ENCODE measurements at regions not wholly inside any gene's neighbourhood (a gene's known extent, or its start where the extent isn't known, plus 50 kb on each side); places are given as distances from the start of the nearest gene placed in this dataset.

DNA sequence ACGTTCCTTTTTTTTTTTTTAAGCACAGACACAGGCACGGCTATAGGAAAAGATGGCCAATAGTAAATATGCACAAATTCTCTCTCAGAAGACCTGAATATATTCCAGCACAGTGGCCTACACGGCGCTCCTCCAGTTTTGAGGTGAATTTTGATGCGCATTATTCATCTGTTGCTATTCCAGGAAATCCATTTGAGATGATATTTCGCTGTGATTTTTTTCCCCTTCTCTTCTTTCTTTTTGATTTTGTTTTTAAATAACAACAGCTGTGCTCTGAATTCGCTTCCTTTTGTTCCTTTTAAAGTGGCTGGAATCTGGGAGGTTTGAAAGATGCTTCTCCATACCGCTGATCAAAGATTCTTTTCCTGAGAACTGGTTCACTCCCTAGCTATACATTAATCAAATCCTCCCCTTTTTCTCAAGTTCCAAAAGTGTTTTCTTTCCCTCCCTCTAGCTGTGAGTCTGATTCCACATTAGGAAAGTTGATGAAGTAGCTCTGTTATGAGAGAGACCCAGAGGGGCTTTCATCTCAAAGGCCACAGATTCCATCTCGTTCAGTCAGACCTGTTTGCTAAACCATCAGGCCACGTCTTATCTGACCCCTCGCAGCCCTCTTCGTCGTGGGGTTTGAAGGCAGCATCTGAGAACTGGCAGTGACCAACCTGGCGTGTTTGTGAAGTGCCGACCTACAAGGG is 602.7 kb upstream of the NRP1 start:
- no peaks in the 10 kb centered on the region for H3K9me3 ChIP-seq (ENCODE audit: insufficient read depth, low read length, severe bottlenecking)
- H3K4me2 ChIP-seq (ENCODE audit: insufficient read depth, low read length), result no peak overlapping the region
- DNase-seq (no peak), ATAC-seq (ENCODE audit: insufficient read depth, low read depth) (no peak)
- H2AFZ ChIP-seq (ENCODE audit: low read depth, low read length), result no peak overlapping the region
- no peak for TF ChIP-seq EZH2 (IDR thresholded peaks at IDR 0.05; ENCODE audit: borderline replicate concordance, low read depth, low read length, severe bottlenecking)
- TF ChIP-seq, protein P1, sequence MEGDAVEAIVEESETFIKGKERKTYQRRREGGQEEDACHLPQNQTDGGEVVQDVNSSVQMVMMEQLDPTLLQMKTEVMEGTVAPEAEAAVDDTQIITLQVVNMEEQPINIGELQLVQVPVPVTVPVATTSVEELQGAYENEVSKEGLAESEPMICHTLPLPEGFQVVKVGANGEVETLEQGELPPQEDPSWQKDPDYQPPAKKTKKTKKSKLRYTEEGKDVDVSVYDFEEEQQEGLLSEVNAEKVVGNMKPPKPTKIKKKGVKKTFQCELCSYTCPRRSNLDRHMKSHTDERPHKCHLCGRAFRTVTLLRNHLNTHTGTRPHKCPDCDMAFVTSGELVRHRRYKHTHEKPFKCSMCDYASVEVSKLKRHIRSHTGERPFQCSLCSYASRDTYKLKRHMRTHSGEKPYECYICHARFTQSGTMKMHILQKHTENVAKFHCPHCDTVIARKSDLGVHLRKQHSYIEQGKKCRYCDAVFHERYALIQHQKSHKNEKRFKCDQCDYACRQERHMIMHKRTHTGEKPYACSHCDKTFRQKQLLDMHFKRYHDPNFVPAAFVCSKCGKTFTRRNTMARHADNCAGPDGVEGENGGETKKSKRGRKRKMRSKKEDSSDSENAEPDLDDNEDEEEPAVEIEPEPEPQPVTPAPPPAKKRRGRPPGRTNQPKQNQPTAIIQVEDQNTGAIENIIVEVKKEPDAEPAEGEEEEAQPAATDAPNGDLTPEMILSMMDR (IDR thresholded peaks at IDR 0.05; ENCODE audit: borderline replicate concordance, extremely low read depth, low read length, poor library complexity, severe bottlenecking), result no peak
- no peaks in the 10 kb centered on the region for H3K36me3 ChIP-seq (ENCODE audit: insufficient read depth, low read length)
- no peaks in the 10 kb centered on the region for H3K4me1 ChIP-seq (ENCODE audit: insufficient read depth, low read length)
- H4K20me1 ChIP-seq (ENCODE audit: insufficient read depth, low read length), result no peaks in the 10 kb centered on the region
- no peaks in the 10 kb centered on the region for H3K79me2 ChIP-seq (ENCODE audit: insufficient read depth, low read length)
- no peak overlapping the region for H3K27ac ChIP-seq (ENCODE audit: low read length)
- peaks cover 5% of the 10 kb centered on the region for H3K27me3 ChIP-seq (ENCODE audit: insufficient read depth, low read length, poor library complexity)
- H3K9ac ChIP-seq (ENCODE audit: low read depth, low read length), result no peak overlapping the region
- no peak overlapping the region for H3K4me3 ChIP-seq (ENCODE audit: low read depth in 1 of 2, low read length in 2 of 2)

DNA sequence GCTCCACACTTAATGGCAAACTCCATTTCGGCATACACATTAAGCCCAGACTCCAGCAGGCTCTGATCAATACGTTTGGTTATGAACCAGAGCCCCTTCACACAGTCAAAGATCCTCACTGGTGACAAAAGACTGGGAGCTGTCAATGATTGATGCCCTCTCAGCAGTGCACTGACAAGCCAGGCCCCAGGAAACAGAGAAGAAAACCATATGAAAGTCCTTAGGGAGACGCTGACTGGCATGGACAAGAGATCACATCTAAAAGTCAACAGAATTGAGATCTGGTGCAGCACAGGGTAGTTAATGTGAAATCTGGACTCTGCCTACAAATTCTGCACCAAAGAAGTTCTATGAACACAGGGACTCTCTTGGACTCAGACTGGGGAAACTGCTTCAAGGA is 600.9 kb upstream of the NRP1 start:
- TF ChIP-seq, protein P1 (IDR thresholded peaks at IDR 0.05; ENCODE audit: borderline replicate concordance, extremely low read depth, low read length, poor library complexity, severe bottlenecking), result no peak
- no peak for TF ChIP-seq EZH2 (IDR thresholded peaks at IDR 0.05; ENCODE audit: borderline replicate concordance, low read depth, low read length, severe bottlenecking)
- peaks cover 5% of the 10 kb centered on the region for H3K27me3 ChIP-seq (ENCODE audit: insufficient read depth, low read length, poor library complexity)
- H3K4me2 ChIP-seq (ENCODE audit: insufficient read depth, low read length), result no peak overlapping the region
- H3K9ac ChIP-seq (ENCODE audit: low read depth, low read length), result no peak overlapping the region
- no peak overlapping the region for H3K4me3 ChIP-seq (ENCODE audit: low read depth in 1 of 2, low read length in 2 of 2)
- no peak overlapping the region for H3K27ac ChIP-seq (ENCODE audit: low read length)
- no peaks in the 10 kb centered on the region for H3K79me2 ChIP-seq (ENCODE audit: insufficient read depth, low read length)
- DNase-seq (no peak), ATAC-seq (ENCODE audit: insufficient read depth, low read depth) (no peak)
- no peaks in the 10 kb centered on the region for H3K4me1 ChIP-seq (ENCODE audit: insufficient read depth, low read length)
- H3K9me3 ChIP-seq (ENCODE audit: insufficient read depth, low read length, severe bottlenecking), result no peaks in the 10 kb centered on the region
- no peak overlapping the region for H2AFZ ChIP-seq (ENCODE audit: low read depth, low read length)
- H4K20me1 ChIP-seq (ENCODE audit: insufficient read depth, low read length), result no peaks in the 10 kb centered on the region
- no peaks in the 10 kb centered on the region for H3K36me3 ChIP-seq (ENCODE audit: insufficient read depth, low read length)

DNA sequence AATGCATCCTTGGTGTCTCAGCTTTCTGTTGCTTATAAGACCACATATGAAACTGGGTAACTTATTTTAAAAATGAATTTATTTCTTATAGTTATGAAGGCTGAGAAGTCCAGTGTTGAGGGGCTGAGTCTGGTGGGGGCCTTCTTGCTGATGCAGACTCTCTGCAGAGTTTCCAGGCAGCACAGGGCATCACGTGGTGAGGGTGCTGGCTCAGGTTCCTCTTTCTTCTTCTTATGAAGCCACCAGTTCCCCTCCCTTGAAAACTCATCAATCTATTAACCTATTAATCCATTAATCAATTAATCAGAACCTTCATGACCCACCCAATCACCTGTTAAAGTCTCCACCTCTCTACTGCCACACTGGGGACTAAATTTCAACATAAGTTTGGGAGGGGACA is 595.6 kb upstream of the NRP1 start:
- H3K27me3 ChIP-seq (ENCODE audit: insufficient read depth, low read length, poor library complexity), result peaks cover 4% of the 10 kb centered on the region
- ATAC-seq (ENCODE audit: insufficient read depth, low read depth), result no peak
- TF ChIP-seq, protein P1 (IDR thresholded peaks at IDR 0.05; ENCODE audit: borderline replicate concordance, extremely low read depth, low read length, poor library complexity, severe bottlenecking), result no peak
- TF ChIP-seq EZH2 (IDR thresholded peaks at IDR 0.05; ENCODE audit: borderline replicate concordance, low read depth, low read length, severe bottlenecking), result no peak

More for the DNA sequence above, 595.6 kb upstream of the NRP1 start:
- H2AFZ ChIP-seq (ENCODE audit: low read depth, low read length), result no peak overlapping the region
- no peaks in the 10 kb centered on the region for H4K20me1 ChIP-seq (ENCODE audit: insufficient read depth, low read length)
- no peak overlapping the region for H3K4me3 ChIP-seq (ENCODE audit: low read depth in 1 of 2, low read length in 2 of 2)
- H3K4me2 ChIP-seq (ENCODE audit: insufficient read depth, low read length), result no peak overlapping the region
- H3K4me1 ChIP-seq (ENCODE audit: insufficient read depth, low read length), result no peaks in the 10 kb centered on the region
- no peak overlapping the region for H3K9ac ChIP-seq (ENCODE audit: low read depth, low read length)
- no peaks in the 10 kb centered on the region for H3K9me3 ChIP-seq (ENCODE audit: insufficient read depth, low read length, severe bottlenecking)
- no peak overlapping the region for H3K27ac ChIP-seq (ENCODE audit: low read length)
- H3K79me2 ChIP-seq (ENCODE audit: insufficient read depth, low read length), result no peaks in the 10 kb centered on the region
- no peak for DNase-seq
- no peaks in the 10 kb centered on the region for H3K36me3 ChIP-seq (ENCODE audit: insufficient read depth, low read length)
